ENCODE measurements at regions not wholly inside any gene's neighbourhood (a gene's known extent, or its start where the extent isn't known, plus 50 kb on each side); places are given as distances from the start of the nearest gene placed in this dataset.
"Not testable (repeated sequence)": the region's sequence is repeated elsewhere in the genome, so short reads cannot be mapped to it uniquely, and the experiment has no call there.

DNA sequence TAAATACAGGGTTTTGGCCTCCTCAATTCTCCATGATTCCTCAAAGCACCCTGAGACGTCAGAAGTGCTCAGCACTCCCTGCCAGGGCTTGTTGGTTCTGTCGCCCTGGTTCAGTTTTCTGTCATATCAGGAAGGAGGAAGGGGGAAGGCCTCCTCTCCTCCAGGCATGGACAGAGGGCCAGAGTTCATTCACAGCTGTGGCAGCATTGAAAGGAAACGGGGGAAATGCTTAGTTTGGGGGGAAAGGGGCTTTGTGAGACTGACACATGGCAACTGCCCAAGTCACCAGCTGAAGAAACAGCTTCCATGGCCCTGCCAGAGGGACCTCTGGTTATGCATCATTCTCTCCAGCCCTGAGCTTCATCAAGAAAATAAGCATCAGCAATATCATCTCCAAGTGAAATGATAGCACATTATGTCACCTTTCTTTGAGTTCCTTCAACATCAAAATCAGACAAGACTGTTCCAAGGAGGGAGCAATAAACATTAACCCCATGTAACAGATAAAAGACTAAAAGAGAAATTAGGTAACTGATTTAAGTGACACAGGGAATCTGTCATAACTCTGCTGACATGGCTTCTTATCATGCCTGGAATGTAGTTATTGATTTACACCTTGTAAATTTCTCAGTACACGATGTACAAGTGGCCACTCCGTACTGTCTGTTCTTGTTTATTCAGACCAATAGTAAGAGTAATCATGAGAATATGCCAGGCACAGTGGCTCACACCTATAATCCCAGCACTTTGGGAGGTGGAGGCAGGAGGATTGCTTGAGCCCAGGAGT lies 103.2 kb upstream of the SLC25A33 start:
- H3K4me1 Mint-ChIP-seq (ENCODE audit: low read depth) = no peaks in the 10 kb centered on the region
- H3K9me3 Mint-ChIP-seq (ENCODE audit: low read depth) = no peaks in the 10 kb centered on the region
- peaks cover 2% of the 10 kb centered on the region for H3K27me3 Mint-ChIP-seq
- no peak overlapping the region for H3K4me3 Mint-ChIP-seq
- H3K36me3 Mint-ChIP-seq = no peaks in the 10 kb centered on the region
- no peak overlapping the region for H3K27ac Mint-ChIP-seq

DNA sequence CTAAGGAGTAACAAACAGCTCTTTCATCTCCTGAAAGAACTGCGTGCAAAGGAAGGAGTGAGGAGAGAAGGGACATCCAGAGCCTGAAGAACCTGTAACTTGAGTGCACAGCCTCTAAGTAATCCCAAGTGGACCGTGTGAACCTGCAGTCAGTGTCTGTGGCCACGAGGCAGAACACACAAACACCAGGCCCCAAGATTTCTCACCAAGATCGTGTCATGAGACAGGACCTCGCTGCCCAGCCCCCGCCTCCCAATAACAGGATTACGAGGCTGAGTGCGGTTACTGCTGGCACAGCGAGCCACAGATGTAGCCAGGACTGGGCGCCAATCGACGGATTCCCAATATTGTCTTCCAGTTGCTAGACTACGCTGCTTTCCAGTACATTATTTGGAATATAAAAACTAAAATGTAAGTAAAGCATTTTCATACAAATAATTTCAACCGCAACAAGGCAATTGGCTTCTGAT lies 101.3 kb upstream of the SLC25A33 start:
- Mint-ChIP-seq H3K9me3 (ENCODE audit: low read depth) (no peaks in the 10 kb centered on the region), H3K27ac (no peak overlapping the region), H3K27me3 (peaks cover 2% of the 10 kb centered on the region), H3K4me1 (ENCODE audit: low read depth) (no peaks in the 10 kb centered on the region), H3K4me3 (no peak overlapping the region), H3K36me3 (no peaks in the 10 kb centered on the region)

DNA sequence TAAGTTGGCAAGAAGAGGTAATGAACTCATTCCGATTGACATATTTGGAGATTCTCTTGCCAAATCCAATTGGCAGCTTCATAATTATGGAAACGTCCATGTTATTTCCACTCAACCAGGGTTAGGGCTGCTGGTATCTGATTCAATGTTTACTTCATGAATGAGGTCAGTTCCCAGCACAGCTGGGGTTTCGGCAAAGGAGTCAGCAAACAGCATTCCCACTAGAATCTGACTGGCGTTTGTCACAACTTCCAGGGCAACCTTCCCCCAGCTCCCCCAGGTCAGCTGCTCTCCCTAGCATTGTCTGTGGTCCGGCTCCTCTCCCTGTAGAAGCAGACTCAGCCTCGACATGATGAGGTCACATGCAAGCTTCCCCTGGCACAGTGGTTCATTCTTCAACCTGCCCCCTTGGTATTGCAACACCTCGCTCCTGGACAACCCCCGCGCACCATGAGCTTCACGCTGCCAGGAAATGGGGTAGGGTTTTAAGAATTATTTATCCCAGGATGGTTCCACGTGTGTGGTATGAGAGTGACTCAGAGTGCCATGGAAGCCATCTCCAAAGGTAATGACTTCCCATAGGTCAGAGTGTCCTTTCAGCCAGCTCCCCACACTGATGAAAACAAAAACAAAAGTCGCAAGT lies 100.7 kb upstream of the SLC25A33 start:
- no peaks in the 10 kb centered on the region for H3K36me3 Mint-ChIP-seq
- no peaks in the 10 kb centered on the region for H3K9me3 Mint-ChIP-seq (ENCODE audit: low read depth)
- H3K4me1 Mint-ChIP-seq (ENCODE audit: low read depth) = no peaks in the 10 kb centered on the region
- no peak overlapping the region for H3K27ac Mint-ChIP-seq
- H3K4me3 Mint-ChIP-seq = no peak overlapping the region
- peaks cover 2% of the 10 kb centered on the region for H3K27me3 Mint-ChIP-seq

DNA sequence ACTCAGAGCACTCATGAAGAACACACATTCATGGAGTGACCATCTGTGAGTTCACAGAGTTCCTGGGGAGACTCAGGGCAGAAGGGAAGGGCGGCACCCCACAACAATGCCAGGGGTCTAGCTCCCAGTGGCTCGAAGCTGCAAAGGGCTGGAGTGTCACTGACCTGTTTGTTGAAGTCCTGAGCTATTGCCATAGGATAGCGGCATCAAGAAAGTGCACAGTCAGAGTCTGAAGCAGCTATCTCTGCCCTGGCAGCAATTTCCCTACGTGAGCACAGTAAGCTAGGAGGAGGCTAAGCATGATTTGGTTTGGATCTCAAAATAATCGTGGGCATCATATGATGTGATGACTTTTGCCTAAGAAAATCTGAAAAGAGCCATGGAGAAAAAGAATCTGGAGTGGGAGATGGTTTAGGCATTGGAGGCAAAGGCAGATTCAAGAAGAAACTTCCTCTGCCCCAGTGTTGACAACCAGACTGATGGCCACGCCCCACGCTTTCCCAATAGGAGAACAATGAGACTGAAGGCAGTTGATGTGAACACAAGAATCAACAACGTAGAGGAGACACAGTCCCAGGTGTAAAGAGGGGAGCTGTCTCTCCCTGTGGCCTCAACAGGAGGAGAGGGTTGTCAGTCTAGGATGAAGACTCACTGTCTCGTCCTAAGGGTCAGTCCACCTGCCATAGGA lies 100.0 kb upstream of the SLC25A33 start:
- no peaks in the 10 kb centered on the region for H3K9me3 Mint-ChIP-seq (ENCODE audit: low read depth)
- no peaks in the 10 kb centered on the region for H3K36me3 Mint-ChIP-seq
- H3K4me1 Mint-ChIP-seq (ENCODE audit: low read depth) = no peaks in the 10 kb centered on the region
- peaks cover 2% of the 10 kb centered on the region for H3K27me3 Mint-ChIP-seq
- H3K4me3 Mint-ChIP-seq = no peak overlapping the region
- no peak overlapping the region for H3K27ac Mint-ChIP-seq

DNA sequence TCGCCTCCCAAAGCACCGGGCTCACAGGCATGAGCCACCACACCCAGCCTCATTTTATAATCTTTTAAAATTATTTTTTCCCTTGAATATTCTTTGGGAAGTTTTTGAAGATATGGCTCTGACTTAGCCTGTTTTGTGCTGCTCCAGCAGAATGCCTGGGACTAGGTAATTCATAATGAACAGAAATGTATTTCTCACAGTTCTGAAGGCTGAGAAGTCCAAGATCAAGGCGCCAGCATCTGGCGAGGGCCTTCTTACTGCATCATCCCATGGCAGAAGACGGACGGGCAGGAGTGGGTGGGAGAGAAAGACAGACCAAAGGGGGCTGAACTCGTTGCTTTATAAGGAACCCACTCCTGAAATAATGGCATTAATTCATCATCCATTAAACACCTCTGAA lies 99.0 kb upstream of the SLC25A33 start:
- Mint-ChIP-seq H3K4me3 (no peak overlapping the region), H3K36me3 (no peaks in the 10 kb centered on the region), H3K9me3 (ENCODE audit: low read depth) (no peaks in the 10 kb centered on the region), H3K27me3 (peaks cover 2% of the 10 kb centered on the region), H3K4me1 (ENCODE audit: low read depth) (no peaks in the 10 kb centered on the region), H3K27ac (no peak overlapping the region)

DNA sequence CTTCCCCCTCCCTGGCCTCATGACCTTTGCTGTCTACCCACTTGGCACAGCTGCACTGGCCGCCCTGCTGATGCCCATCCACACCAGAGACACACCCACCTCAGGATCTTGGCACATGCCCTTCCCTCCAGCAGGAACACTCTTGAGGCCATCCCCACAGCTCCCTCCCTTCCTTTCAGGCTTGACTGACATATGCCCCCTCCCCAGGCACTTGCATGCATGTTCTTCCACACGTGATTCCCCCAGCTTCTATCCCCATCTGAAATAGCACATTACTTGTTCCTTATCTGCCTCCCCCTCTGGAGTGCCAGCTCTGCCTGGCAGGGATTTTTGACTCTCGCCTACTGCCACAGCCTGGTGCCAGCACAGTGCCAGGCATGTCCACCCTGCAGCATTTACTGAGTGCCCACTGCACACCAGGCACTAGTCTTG lies 98.5 kb upstream of the SLC25A33 start:
- H3K27ac Mint-ChIP-seq = no peak overlapping the region
- peaks cover 2% of the 10 kb centered on the region for H3K27me3 Mint-ChIP-seq
- no peak overlapping the region for H3K4me3 Mint-ChIP-seq
- no peaks in the 10 kb centered on the region for H3K4me1 Mint-ChIP-seq (ENCODE audit: low read depth)
- H3K36me3 Mint-ChIP-seq = no peaks in the 10 kb centered on the region
- H3K9me3 Mint-ChIP-seq (ENCODE audit: low read depth) = no peaks in the 10 kb centered on the region

DNA sequence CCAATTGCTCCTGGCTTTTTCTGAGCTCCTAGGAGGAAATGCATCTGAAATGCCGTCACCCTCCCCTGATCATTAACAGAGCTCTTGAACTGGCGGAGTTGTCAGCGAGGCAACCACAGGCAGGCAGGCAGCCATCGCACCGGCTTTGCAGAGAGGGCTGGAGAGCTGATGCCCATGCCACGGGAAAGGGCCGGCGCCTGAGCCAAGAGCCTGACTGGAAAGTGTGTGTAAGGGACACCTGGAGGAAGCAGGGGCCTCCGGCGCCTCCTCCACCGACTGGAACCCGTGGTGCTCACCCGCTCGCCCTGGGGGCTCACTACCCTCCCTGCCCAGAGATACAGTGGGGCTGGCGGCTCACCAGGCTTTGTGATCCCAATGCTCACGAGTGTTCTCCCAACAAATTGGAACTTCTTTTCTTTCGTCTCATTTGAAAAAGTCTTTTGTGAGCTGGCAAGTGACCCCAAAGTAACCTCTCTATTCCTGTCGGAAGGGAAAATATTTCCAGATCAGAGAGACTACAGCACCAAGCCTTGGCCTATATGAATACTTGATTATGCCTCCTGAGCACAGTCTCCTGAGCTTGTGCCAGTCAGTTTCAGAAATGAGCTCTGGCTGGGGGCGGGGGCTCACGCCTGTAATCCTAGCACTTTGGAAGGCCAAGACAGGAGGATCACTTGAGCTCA lies 97.7 kb upstream of the SLC25A33 start:
- peaks cover 2% of the 10 kb centered on the region for H3K27me3 Mint-ChIP-seq

DNA sequence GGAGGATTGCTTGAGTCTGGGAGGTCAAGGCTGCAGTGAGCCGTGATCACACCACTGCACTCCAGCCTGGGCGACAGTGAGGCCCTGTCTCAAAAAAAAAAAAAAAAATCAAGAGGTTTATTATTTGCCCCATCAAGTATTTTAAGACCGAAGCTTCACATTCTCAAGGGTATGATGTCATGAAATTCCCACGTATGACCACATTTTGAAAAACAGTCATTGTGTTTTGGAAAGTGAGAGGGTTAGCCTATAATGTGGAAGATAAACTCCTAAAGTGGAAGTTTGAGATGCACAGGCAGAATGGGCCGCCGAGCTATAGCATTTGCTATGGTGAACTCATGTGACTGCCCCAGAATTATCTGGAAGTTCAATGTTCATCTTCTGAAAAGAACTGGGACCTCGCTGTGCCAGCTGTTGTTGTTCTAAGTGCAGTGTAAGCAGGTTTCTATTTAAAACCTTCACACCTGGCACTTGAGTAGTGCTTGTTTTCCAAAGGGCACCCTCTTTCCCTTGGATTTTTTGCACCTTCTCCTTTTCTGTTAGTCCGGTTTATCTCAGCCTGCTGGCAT lies 96.9 kb upstream of the SLC25A33 start:
- H3K9me3 Mint-ChIP-seq (ENCODE audit: low read depth) = no peaks in the 10 kb centered on the region

More for the DNA sequence above, 97.7 kb upstream of the SLC25A33 start:
- no peaks in the 10 kb centered on the region for H3K4me1 Mint-ChIP-seq (ENCODE audit: low read depth)
- H3K36me3 Mint-ChIP-seq = no peaks in the 10 kb centered on the region
- H3K4me3 Mint-ChIP-seq = no peak overlapping the region
- H3K9me3 Mint-ChIP-seq (ENCODE audit: low read depth) = no peaks in the 10 kb centered on the region
- no peak overlapping the region for H3K27ac Mint-ChIP-seq

DNA sequence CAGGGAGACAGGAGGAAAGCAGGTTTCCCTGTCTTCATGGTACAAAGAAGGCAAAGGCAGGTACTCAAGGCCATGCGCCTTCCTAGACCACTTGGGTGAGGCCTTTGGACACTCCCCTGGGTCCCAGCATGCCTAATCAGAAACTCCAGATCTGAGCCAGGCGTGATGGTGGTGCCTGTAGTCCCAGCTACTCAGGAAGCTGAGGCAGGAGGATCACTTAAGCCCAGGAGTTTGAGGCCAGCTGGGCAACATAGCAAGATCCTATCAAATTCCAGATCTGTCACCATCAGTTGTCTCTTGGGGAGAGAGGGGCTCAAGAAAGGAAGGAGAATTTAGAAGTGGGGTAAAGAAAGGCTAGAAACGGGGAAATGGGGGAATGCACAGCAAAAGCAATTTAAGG lies 96.3 kb upstream of the SLC25A33 start:
- Mint-ChIP-seq H3K27ac (no peak overlapping the region), H3K27me3 (peaks cover 2% of the 10 kb centered on the region), H3K4me1 (ENCODE audit: low read depth) (no peaks in the 10 kb centered on the region), H3K9me3 (ENCODE audit: low read depth) (no peaks in the 10 kb centered on the region), H3K4me3 (no peak overlapping the region), H3K36me3 (no peaks in the 10 kb centered on the region)

More for the DNA sequence above, 96.9 kb upstream of the SLC25A33 start:
- Mint-ChIP-seq H3K4me3 (no peak overlapping the region), H3K27ac (no peak overlapping the region), H3K27me3 (peaks cover 2% of the 10 kb centered on the region), H3K4me1 (ENCODE audit: low read depth) (no peaks in the 10 kb centered on the region), H3K36me3 (no peaks in the 10 kb centered on the region)

DNA sequence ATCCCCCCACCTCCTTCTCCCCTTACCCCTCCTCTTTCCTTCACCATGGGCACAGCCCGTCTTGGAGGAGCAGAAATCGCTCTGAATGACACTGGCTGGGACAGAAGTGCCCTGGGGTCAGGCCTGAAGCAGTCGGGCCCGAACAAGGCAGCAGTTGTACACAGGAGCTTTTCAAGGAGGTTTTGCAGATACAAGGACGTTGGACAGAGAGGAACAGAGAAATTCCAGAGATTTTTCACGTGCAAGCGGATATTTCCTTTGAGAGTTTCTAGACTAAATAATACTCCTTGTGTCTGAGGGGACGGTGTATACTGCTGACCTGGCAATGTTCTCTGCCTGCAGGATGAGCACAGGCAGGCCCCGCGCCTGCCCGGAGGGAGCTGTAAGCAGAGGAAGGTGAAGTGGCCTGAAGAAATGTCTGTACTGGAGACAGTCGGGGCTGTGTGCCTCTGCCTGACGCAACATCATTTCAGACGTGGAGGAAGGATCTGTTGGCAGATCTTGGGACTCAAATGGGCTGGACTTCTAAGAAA lies 95.3 kb upstream of the SLC25A33 start:
- H3K4me1 Mint-ChIP-seq (ENCODE audit: low read depth) = no peaks in the 10 kb centered on the region
- no peak overlapping the region for H3K27ac Mint-ChIP-seq
- H3K27me3 Mint-ChIP-seq = peaks cover 2% of the 10 kb centered on the region

DNA sequence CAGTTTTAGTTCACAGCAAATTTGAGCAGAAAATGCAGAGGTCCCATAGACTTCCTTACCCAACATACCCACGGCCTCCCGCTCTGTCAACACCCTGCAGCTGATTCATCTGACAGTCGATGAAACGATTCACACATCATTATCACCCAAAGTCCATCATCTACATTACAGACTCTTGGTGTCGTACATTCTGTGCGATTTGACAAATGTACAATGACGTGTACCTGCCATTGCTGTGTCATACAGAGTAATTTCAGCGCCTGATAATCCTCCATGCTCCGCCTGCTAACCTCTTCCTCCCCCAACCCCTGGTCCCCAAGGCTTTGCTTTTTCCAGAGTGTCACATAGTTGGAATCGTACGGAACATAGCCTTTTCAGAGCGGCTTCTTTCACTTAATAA lies 94.7 kb upstream of the SLC25A33 start:
- peaks cover 2% of the 10 kb centered on the region for H3K27me3 Mint-ChIP-seq

More for the DNA sequence above, 95.3 kb upstream of the SLC25A33 start:
- Mint-ChIP-seq H3K4me3 (no peak overlapping the region), H3K9me3 (ENCODE audit: low read depth) (no peaks in the 10 kb centered on the region), H3K36me3 (no peaks in the 10 kb centered on the region)

DNA sequence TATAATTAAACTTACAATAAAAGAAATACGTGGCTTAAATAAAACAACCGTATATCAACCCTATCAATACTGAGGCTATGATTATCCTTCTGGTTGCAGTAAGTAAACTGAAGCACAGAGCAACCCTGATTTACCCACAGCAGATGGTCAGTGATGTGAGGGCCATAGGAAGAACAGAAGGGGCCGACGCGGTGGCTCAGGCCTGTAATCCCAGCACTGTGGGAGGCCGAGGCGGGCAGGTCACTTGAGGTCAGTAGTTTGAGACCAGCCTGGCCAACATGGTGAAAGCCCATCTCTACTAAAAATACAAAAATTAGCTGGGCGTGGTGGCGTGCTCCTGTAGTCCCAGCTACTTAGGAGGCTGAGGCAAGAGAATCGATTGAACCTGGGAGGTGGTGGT lies 94.2 kb upstream of the SLC25A33 start:
- H3K27ac Mint-ChIP-seq; H3K4me1 Mint-ChIP-seq (ENCODE audit: low read depth); H3K36me3 Mint-ChIP-seq; H3K9me3 Mint-ChIP-seq (ENCODE audit: low read depth); H3K4me3 Mint-ChIP-seq; H3K27me3 Mint-ChIP-seq: not testable (repeated sequence)

More for the DNA sequence above, 94.7 kb upstream of the SLC25A33 start:
- no peak overlapping the region for H3K4me3 Mint-ChIP-seq
- H3K9me3 Mint-ChIP-seq (ENCODE audit: low read depth) = no peaks in the 10 kb centered on the region
- no peaks in the 10 kb centered on the region for H3K36me3 Mint-ChIP-seq
- no peak overlapping the region for H3K27ac Mint-ChIP-seq
- H3K4me1 Mint-ChIP-seq (ENCODE audit: low read depth) = no peaks in the 10 kb centered on the region

DNA sequence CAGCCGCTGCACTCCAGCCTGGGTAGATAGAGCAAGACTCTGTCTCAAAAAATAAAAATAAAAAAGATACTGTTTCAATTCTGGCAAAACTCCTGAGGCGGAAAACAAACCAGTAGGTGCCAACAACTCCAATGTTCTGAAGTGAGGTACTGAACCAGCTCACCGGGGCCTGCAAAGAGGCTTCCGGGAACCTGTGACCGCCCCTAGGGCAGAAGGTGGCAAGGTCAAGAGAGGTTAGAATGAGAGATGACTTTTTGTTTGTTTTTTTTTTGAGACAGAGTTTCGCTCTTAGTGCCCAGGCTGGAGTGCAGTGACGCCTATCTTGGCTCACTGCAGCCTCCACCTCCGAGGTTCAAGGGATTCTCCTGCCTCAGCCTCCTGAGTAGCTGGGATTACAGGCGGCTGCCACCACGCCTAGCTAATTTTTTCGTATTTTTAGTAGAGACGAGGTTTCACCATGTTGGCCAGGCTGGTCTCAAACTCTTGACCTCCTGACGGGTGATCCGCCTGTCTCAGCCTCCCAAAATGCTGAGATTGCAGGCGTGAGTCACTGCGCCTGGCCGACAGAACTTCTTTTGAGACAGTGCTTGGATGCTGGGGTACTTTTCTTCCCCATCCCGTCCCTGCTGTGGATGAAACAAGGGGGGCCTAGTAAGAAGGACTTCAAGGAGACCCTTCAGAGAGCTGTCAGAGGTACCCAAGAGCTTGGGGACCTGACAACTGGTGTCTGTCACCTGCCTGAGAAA lies 91.9 kb upstream of the SLC25A33 start:
- H3K4me3 Mint-ChIP-seq = no peak overlapping the region
- no peaks in the 10 kb centered on the region for H3K4me1 Mint-ChIP-seq (ENCODE audit: low read depth)
- H3K27me3 Mint-ChIP-seq = no peaks in the 10 kb centered on the region
- H3K27ac Mint-ChIP-seq = no peak overlapping the region
- no peaks in the 10 kb centered on the region for H3K9me3 Mint-ChIP-seq (ENCODE audit: low read depth)
- H3K36me3 Mint-ChIP-seq = no peaks in the 10 kb centered on the region
